Activated CD8-positive, alpha-beta T cell treated with anti-CD3 and anti-CD28 coated beads for 36 hours (primary cell): ENCODE measurements at regions not wholly inside any gene's neighbourhood (a gene's known extent, or its start where the extent isn't known, plus 50 kb on each side); places are given as distances from the start of the nearest gene placed in this dataset.

Experiments used
- ATAC-seq: fragments of 200-7000 bp; cut with Tn5 transposase; one replicate; pipeline ENCODE4 v1.10.0; 2021; ENCODE audit warnings: mild to moderate bottlenecking, moderate library complexity
- CTCF ChIA-PET: fragments of 350-600 bp; sonication (Branson Sonifier 250); formaldehyde crosslinking; loops from one replicate; lab custom pipeline; 2021; ENCODE audit warnings: antibody characterized with exemption; lab: Charles Lee
- POLR2A ChIA-PET: fragments of 350-600 bp; sonication (Branson Sonifier 250); formaldehyde crosslinking; loops from one replicate; lab custom pipeline; 2021; ENCODE audit warnings: antibody characterized with exemption; lab: Charles Lee
- DNase-seq: peaks from one replicate; pipeline ENCODE4 v3.0.0-alpha.2; 2020
- H3K27ac Mint-ChIP-seq: one replicate; pipeline ENCODE4 v1.8.0; 2021; ENCODE audit warnings: mild to moderate bottlenecking, mixed read lengths
- H3K27me3 Mint-ChIP-seq: one replicate; pipeline ENCODE4 v1.8.0; 2021; ENCODE audit warnings: mixed read lengths
- H3K36me3 Mint-ChIP-seq: one replicate; pipeline ENCODE4 v1.8.0; 2021; ENCODE audit warnings: low read depth, mixed read lengths
- H3K4me1 Mint-ChIP-seq: one replicate; pipeline ENCODE4 v1.8.0; 2021; ENCODE audit warnings: low read depth, mixed read lengths
- H3K4me3 Mint-ChIP-seq: one replicate; pipeline ENCODE4 v1.8.0; 2021; ENCODE audit warnings: mild to moderate bottlenecking, moderate library complexity, mixed read lengths
- H3K9me3 Mint-ChIP-seq: one replicate; pipeline ENCODE4 v1.8.0; 2021; ENCODE audit warnings: mixed read lengths
- intact Hi-C: fragments of 100-400 bp; cut with micrococcal nuclease; formaldehyde crosslinking; loops from one replicate; pipeline ENCODE4 v1.10.0; 2022
- TF ChIP-seq, protein P1 (sequence below): fragments of 200-600 bp; IDR thresholded peaks from one replicate; pipeline ENCODE4 v1.8.0; 2022; ENCODE audit warnings: antibody characterized with exemption, mild to moderate bottlenecking

DNA sequence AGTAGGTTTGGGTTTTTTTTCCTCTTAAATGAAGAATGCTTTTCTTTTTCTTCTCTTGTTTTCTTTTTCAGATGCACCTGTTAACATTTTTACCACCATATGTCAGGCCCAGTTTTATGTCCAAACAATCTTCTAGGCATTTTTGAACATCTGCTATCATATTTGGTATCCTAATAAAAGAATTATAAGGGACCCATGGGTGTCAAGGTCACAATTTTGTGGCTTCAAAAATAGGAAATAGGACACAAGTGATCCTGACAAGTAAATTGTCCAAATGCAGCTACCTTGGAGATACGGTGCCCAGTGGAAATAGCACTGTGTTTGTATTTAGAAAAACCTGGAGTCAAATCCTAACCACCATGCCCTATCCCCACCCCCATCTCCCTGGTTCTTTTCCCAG lies 270.3 kb downstream of the MZT1 start:
- Mint-ChIP-seq H3K4me3 (no peak overlapping the region), H3K27ac (no peak overlapping the region), H3K27me3 (no peaks in the 10 kb centered on the region), H3K9me3 (peaks cover 1% of the 10 kb centered on the region), H3K4me1 (no peaks in the 10 kb centered on the region), H3K36me3 (no peaks in the 10 kb centered on the region)
- CTCF ChIA-PET: no interaction called here
- TF ChIP-seq, protein P1, sequence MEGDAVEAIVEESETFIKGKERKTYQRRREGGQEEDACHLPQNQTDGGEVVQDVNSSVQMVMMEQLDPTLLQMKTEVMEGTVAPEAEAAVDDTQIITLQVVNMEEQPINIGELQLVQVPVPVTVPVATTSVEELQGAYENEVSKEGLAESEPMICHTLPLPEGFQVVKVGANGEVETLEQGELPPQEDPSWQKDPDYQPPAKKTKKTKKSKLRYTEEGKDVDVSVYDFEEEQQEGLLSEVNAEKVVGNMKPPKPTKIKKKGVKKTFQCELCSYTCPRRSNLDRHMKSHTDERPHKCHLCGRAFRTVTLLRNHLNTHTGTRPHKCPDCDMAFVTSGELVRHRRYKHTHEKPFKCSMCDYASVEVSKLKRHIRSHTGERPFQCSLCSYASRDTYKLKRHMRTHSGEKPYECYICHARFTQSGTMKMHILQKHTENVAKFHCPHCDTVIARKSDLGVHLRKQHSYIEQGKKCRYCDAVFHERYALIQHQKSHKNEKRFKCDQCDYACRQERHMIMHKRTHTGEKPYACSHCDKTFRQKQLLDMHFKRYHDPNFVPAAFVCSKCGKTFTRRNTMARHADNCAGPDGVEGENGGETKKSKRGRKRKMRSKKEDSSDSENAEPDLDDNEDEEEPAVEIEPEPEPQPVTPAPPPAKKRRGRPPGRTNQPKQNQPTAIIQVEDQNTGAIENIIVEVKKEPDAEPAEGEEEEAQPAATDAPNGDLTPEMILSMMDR: no peak
- intact Hi-C loops: no loop called here
- POLR2A ChIA-PET: no interaction called here
- no peak for ATAC-seq
- no peak for DNase-seq

DNA sequence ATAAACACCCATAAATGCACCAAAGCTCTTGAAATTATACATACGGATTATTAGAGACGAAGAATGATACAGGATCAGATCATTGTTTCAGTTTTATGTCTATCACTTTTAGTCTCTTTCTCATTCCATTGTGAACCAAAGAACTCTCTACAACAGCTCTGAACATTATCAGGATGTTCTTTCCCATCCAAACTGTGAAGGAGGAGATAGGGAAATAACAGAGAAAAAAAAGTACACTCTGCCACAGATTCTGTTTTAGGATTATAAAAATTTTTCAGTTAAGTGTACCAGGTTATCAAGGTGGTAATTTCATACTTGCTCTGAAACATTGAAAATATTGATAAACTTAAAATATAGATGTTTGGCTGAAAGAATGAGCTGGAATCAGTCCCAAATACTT lies 270.9 kb downstream of the MZT1 start:
- Mint-ChIP-seq H3K4me1 (no peaks in the 10 kb centered on the region), H3K27me3 (no peaks in the 10 kb centered on the region), H3K36me3 (no peaks in the 10 kb centered on the region), H3K27ac (no peak overlapping the region), H3K9me3 (peaks cover 1% of the 10 kb centered on the region), H3K4me3 (no peak overlapping the region)
- ChIA-PET POLR2A (no interaction called here), CTCF (interaction anchor here (1.3 kb wide), 1 partner anchor 11 kb away, joined by 3 read pairs; no protein-coding TSS in a partner anchor)
- ATAC-seq (no peak), DNase-seq (no peak)
- TF ChIP-seq, protein P1: no peak
- intact Hi-C loops: no loop called here

DNA sequence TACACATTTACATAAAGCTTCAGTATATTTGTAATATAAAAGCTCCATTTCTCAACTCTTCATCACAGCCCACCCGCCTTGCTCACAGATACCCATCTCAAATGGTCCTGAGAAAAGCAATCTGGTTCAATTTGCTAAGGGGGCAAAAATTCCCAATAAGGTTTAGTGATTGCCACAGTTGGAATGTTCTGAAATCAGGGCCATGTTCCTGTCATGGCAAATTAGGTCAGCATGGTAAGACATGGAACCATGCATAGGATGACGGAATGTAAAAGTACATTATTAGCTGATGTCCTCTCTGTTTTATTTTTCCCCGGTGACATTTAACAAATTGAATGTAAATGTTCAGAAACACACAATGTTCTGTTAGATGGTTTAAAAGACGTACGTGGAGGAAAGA lies 274.3 kb downstream of the MZT1 start:
- no peaks in the 10 kb centered on the region for H3K4me1 Mint-ChIP-seq
- no peak overlapping the region for H3K4me3 Mint-ChIP-seq
- DNase-seq (no peak), ATAC-seq (no peak)
- TF ChIP-seq, protein P1: no peak
- peaks cover 1% of the 10 kb centered on the region for H3K9me3 Mint-ChIP-seq
- no peak overlapping the region for H3K27ac Mint-ChIP-seq
- intact Hi-C loops: no loop called here
- H3K36me3 Mint-ChIP-seq: no peaks in the 10 kb centered on the region
- H3K27me3 Mint-ChIP-seq: no peaks in the 10 kb centered on the region
- ChIA-PET POLR2A (no interaction called here), CTCF (no interaction called here)

DNA sequence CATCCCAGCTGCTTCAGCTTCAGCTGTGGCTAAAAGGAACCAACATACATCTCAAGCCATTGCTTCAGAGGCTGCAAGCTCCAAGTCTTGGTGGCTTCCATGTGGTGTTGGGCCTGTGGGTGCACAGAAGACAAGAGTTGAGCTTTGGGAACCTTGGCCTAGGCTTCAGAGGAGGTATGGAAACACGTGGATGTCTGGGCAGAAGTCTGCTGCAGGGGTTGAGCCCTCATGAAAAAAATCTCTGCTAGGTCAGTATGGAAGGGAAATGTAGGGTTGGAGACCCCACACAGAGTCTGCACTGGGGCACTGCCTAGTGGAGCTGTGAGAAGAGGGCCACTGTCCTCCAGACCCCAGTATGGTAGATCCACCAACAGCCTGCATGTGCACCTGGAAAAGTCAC lies 279.3 kb downstream of the MZT1 start:
- no peak for DNase-seq
- Mint-ChIP-seq H3K9me3 (no peaks in the 10 kb centered on the region), H3K4me3 (no peak overlapping the region), H3K36me3 (no peaks in the 10 kb centered on the region), H3K27me3 (no peaks in the 10 kb centered on the region), H3K27ac (no peak overlapping the region), H3K4me1 (no peaks in the 10 kb centered on the region)
- POLR2A ChIA-PET: no interaction called here
- TF ChIP-seq, protein P1: no peak
- ATAC-seq: no peak
- intact Hi-C loops: no loop called here
- CTCF ChIA-PET: no interaction called here

DNA sequence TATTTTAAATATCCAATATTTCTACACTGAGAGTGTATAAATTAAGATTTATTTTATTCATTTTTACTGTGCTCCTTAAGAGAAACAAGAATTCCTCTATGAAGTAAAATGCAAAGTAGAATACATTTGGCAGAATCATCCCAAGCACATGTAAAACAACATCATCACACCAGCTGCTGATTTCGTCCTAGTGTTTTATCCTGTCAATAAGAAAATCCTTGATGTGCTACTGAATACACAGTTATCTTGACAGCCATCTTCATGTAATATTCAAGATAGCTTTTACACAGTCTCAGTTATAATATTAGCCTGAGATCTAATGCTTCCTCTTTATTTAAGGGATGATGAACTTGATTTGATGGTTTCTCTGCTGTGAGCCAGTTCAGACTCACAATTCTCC lies 282.4 kb downstream of the MZT1 start:
- DNase-seq: no peak
- POLR2A ChIA-PET: no interaction called here
- CTCF ChIA-PET: interaction anchor here (1.1 kb wide), 1 partner anchor 11 kb away, joined by 3 read pairs; no protein-coding TSS in a partner anchor
- no peaks in the 10 kb centered on the region for H3K4me1 Mint-ChIP-seq
- H3K27ac Mint-ChIP-seq: no peak overlapping the region
- H3K36me3 Mint-ChIP-seq: no peaks in the 10 kb centered on the region
- no peaks in the 10 kb centered on the region for H3K9me3 Mint-ChIP-seq
- TF ChIP-seq, protein P1: no peak
- ATAC-seq: no peak
- intact Hi-C loops: no loop called here
- H3K27me3 Mint-ChIP-seq: no peaks in the 10 kb centered on the region
- no peak overlapping the region for H3K4me3 Mint-ChIP-seq
